Stimulated activated naive CD8-positive, alpha-beta T cell treated with anti-CD3 and anti-CD28 coated beads, Interleukin-15, Interleukin-2, amounts not matched to agents 100 ng/mL and 50 ng/mL, for 24 hours (primary cell): ENCODE measurements at regions not wholly inside any gene's neighbourhood (a gene's known extent, or its start where the extent isn't known, plus 50 kb on each side); places are given as distances from the start of the nearest gene placed in this dataset.
"Not testable (repeated sequence)": the region's sequence is repeated elsewhere in the genome, so short reads cannot be mapped to it uniquely, and the experiment has no call there.

Experiments used
- H3K27ac Mint-ChIP-seq: one replicate; pipeline ENCODE4 v1.8.0; 2021; ENCODE audit warnings: mild to moderate bottlenecking, mixed read lengths
- H3K27me3 Mint-ChIP-seq: one replicate; pipeline ENCODE4 v1.8.0; 2021; ENCODE audit warnings: mixed read lengths
- H3K36me3 Mint-ChIP-seq: one replicate; pipeline ENCODE4 v1.8.0; 2021; ENCODE audit warnings: low read depth, mixed read lengths
- H3K4me1 Mint-ChIP-seq: one replicate; pipeline ENCODE4 v1.8.0; 2021; ENCODE audit warnings: low read depth, mixed read lengths
- H3K4me3 Mint-ChIP-seq: one replicate; pipeline ENCODE4 v1.8.0; 2021; ENCODE audit warnings: mild to moderate bottlenecking, mixed read lengths
- H3K9me3 Mint-ChIP-seq: one replicate; pipeline ENCODE4 v1.8.0; 2021; ENCODE audit warnings: mixed read lengths

GRCh38 chr6:84821314-84821713, 56.9 kb upstream of the TBX18 start:
- not testable (repeated sequence) for H3K27me3 Mint-ChIP-seq, H3K4me3 Mint-ChIP-seq, H3K27ac Mint-ChIP-seq, H3K4me1 Mint-ChIP-seq, H3K36me3 Mint-ChIP-seq
- H3K9me3 Mint-ChIP-seq: peaks cover 11% of the 10 kb centered on the region

- H3K9me3 Mint-ChIP-seq: no peaks in the 10 kb centered on the region
- no peak overlapping the region for H3K4me3 Mint-ChIP-seq
- no peaks in the 10 kb centered on the region for H3K4me1 Mint-ChIP-seq
- H3K36me3 Mint-ChIP-seq: no peaks in the 10 kb centered on the region
- H3K27ac Mint-ChIP-seq: no peak overlapping the region
- H3K27me3 Mint-ChIP-seq: no peaks in the 10 kb centered on the region
These were observed 52.3 kb upstream of the TBX18 start for GRCh38 chr6:84816741-84817140.

DNA sequence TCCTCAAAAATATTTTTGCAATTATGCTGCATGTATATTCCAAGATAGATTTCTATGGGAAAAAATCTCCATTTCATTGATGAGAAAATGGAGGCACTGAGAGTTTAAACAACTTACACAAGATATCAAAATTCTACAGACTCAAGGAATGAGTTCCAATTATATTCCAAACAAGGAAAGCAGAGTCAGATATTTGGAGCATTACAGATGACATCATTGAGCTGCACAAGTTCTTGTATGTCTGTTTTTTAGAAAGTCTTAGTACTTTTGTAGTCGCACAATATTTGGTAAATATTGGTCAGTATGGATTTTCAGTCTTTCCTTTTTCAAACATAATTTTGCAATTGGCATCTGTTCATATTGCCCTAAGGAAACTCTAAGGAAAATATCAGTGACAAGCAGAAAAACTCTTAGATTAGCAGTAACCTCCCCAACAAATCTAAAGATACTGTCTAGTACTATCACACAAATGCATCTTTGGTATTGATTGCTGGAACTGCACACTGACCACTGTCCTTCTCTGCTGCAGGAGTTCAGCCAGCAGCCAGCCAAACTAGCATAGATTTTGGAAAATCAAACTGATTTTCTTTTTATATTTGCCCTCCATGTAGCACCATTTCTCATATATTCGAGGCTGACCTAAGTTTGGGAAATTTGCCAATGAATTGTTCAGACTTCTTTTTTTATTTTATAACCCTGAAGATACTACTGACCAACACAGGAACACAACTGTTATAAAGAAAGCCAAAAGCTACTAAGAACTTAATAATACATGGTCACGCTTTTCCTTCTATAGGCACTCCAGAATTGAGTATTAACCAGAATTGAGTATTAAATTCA, 51.7 kb upstream of the TBX18 start:
- no peaks in the 10 kb centered on the region for H3K9me3 Mint-ChIP-seq
- H3K4me3 Mint-ChIP-seq: no peak overlapping the region
- H3K27ac Mint-ChIP-seq: no peak overlapping the region
- H3K36me3 Mint-ChIP-seq: no peaks in the 10 kb centered on the region
- no peaks in the 10 kb centered on the region for H3K4me1 Mint-ChIP-seq
- no peaks in the 10 kb centered on the region for H3K27me3 Mint-ChIP-seq
